PC-3 (cell line): ENCODE measurements at regions not wholly inside any gene's neighbourhood (a gene's known extent, or its start where the extent isn't known, plus 50 kb on each side); places are given as distances from the start of the nearest gene placed in this dataset.

ENCODE experiments used
- ATAC-seq: fragments of 200-7000 bp; cut with Tn5 transposase; 2 replicates; pipeline ENCODE4 v1.9.1; 2020; ENCODE audit warnings: mild to moderate bottlenecking, moderate library complexity
- BruUV-seq: library from RNA; stranded (reverse); fragments of 400-500 nt; replicated peaks from 2 replicates; lab custom pipeline; 2021; lab: Mats Ljungman, UMichigan
- CTCF ChIA-PET: fragments of 300-600 bp; sonication (Branson Sonifier 250); formaldehyde crosslinking; loops from one replicate; lab custom pipeline; 2022; ENCODE audit warnings: antibody characterized with exemption; lab: Charles Lee
- POLR2A ChIA-PET: fragments of 300-600 bp; sonication (Branson Sonifier 250); formaldehyde crosslinking; loops from one replicate; lab custom pipeline; 2022; ENCODE audit warnings: antibody characterized with exemption; ENCODE audit not compliant: unreplicated experiment; lab: Charles Lee
- DNase-seq: peaks from one replicate; pipeline ENCODE4 v3.0.0-alpha.2; 2015
- H2AFZ ChIP-seq: fragments of 300-600 bp; sonication (generic); 2 replicates; pipeline ENCODE4 v1.6.0; 2016; ENCODE audit warnings: antibody characterized with exemption, low read length
- H3F3A ChIP-seq: fragments of 300-600 bp; sonication (generic); one replicate; pipeline ENCODE4 v1.6.0; 2017; ENCODE audit warnings: antibody characterized with exemption, low read length, control low read depth, mild to moderate bottlenecking; ENCODE audit not compliant: unreplicated experiment
- H3K27ac ChIP-seq: fragments of 300-600 bp; sonication (generic); 2 replicates; pipeline ENCODE4 v1.5.1; 2016; ENCODE audit warnings: mild to moderate bottlenecking, low read length
- H3K27me3 ChIP-seq: fragments of 300-600 bp; sonication (generic); 2 replicates; pipeline ENCODE4 v1.6.1; 2016; ENCODE audit warnings: low read length, mixed read lengths
- H3K36me3 ChIP-seq: fragments of 300-600 bp; sonication (generic); 2 replicates; pipeline ENCODE4 v1.6.1; 2016; ENCODE audit warnings: low read depth, mixed run types, low read length, mixed read lengths
- H3K4me1 ChIP-seq: fragments of 300-600 bp; sonication (generic); 2 replicates; pipeline ENCODE4 v1.5.1; 2016; ENCODE audit warnings: low read length; ENCODE audit not compliant: insufficient read depth
- H3K4me2 ChIP-seq: fragments of 300-600 bp; sonication (generic); 2 replicates; pipeline ENCODE4 v1.6.0; 2016; ENCODE audit warnings: low read length
- H3K4me3 ChIP-seq: fragments of 300-600 bp; sonication (generic); 2 replicates; pipeline ENCODE4 v1.5.1; 2016; ENCODE audit warnings: mild to moderate bottlenecking, low read length, mixed read lengths
- H3K79me2 ChIP-seq: fragments of 300-600 bp; sonication (generic); 2 replicates; pipeline ENCODE4 v1.6.1; 2017; ENCODE audit warnings: low read length, mixed read lengths
- H3K9ac ChIP-seq: fragments of 300-600 bp; sonication (generic); 2 replicates; pipeline ENCODE4 v1.6.0; 2016; ENCODE audit warnings: mild to moderate bottlenecking, low read length
- H3K9me2 ChIP-seq: fragments of 300-600 bp; sonication (generic); replicated peaks from 2 replicates; pipeline ENCODE4 v1.6.1; 2016; ENCODE audit warnings: mixed run types, low read length, mixed read lengths
- H3K9me3 ChIP-seq: fragments of 300-600 bp; sonication (generic); 2 replicates; pipeline ENCODE4 v1.6.1; 2016; ENCODE audit warnings: low read length, mixed read lengths
- H4K20me1 ChIP-seq: fragments of 300-600 bp; sonication (generic); 2 replicates; pipeline ENCODE4 v1.6.1; 2016; ENCODE audit warnings: low read length, mixed read lengths
- EZH2 ChIP-seq: fragments of 300-600 bp; sonication (generic); IDR thresholded peaks from one replicate; pipeline ENCODE4 v1.6.1; 2017; ENCODE audit warnings: antibody characterized with exemption, mild to moderate bottlenecking, low read length; ENCODE audit not compliant: unreplicated experiment
- EZH2phosphoT487 ChIP-seq: fragments of 300-600 bp; sonication (generic); IDR thresholded peaks from 2 replicates; pipeline ENCODE4 v1.6.1; 2018; ENCODE audit warnings: mild to moderate bottlenecking, antibody characterized with exemption, low read length, borderline replicate concordance
- intact Hi-C: fragments of 100-400 bp; cut with micrococcal nuclease; formaldehyde crosslinking; loops from 2 replicates; pipeline ENCODE4 v1.9.0; 2023
- TF ChIP-seq, protein P1 (sequence below): fragments of 300-600 bp; sonication (generic); conservative IDR thresholded peaks from 2 replicates; pipeline ENCODE4 v1.5.1; 2017; ENCODE audit warnings: antibody characterized with exemption, low read depth, mild to moderate bottlenecking, low read length

DNA sequence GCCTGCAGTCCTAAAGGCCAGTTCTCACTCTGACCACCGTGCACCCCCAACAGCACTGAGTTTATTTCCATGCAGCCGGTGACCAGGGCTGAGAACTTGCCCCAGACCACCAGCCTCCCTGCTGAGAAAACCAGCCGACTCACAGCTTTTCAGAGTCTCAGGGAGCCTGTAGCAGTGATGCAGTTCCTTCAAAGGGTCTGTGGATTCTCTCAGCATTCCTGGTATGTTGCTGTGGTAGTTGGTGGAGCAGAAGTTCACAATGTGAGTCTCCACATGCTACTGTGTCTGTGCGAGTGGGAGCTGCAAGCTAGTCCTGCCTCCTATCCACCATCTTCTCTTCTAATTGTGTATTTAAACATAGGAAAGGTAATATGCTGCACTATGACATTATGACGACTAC is 254.9 kb upstream of the KLF12 start:
- BruUV-seq = no TSS peak
- DNase-seq = no peak
- ChIA-PET POLR2A (no interaction called here), CTCF (no interaction called here)
- Histone ChIP-seq H3K9me3 (no peaks in the 10 kb centered on the region), H3K9ac (no peak overlapping the region), H4K20me1 (no peaks in the 10 kb centered on the region), H3K9me2 (no peaks in the 10 kb centered on the region), H3K27me3 (no peaks in the 10 kb centered on the region), H3K4me1 (no peaks in the 10 kb centered on the region), H3K27ac (no peak overlapping the region), H3F3A (no peaks in the 10 kb centered on the region), H3K4me3 (no peak overlapping the region), H3K36me3 (no peaks in the 10 kb centered on the region), H3K4me2 (no peak overlapping the region), H2AFZ (no peak overlapping the region), H3K79me2 (no peaks in the 10 kb centered on the region)
- intact Hi-C loops = no loop called here
- TF ChIP-seq, protein P1, sequence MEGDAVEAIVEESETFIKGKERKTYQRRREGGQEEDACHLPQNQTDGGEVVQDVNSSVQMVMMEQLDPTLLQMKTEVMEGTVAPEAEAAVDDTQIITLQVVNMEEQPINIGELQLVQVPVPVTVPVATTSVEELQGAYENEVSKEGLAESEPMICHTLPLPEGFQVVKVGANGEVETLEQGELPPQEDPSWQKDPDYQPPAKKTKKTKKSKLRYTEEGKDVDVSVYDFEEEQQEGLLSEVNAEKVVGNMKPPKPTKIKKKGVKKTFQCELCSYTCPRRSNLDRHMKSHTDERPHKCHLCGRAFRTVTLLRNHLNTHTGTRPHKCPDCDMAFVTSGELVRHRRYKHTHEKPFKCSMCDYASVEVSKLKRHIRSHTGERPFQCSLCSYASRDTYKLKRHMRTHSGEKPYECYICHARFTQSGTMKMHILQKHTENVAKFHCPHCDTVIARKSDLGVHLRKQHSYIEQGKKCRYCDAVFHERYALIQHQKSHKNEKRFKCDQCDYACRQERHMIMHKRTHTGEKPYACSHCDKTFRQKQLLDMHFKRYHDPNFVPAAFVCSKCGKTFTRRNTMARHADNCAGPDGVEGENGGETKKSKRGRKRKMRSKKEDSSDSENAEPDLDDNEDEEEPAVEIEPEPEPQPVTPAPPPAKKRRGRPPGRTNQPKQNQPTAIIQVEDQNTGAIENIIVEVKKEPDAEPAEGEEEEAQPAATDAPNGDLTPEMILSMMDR = no peak
- no peak for ATAC-seq

DNA sequence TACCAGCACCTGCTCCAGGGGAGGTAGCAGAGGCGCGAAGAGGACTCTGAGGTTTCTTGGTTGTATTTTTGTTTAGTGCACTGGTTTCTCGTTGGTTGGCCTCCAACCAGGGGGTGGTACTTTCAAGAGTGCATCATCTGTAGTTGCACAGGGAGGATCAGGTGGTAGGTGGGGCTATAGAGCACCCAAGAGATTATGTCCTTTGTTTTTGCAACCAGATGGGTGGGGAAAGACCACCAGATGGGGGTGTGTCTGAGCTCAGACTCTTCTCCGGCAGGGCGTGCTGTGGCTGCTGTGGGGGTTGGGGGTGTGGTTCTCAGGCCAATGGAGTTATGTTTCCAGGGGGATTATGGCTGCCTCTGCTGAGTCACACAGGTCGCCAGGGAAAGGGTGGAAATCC is 254.4 kb upstream of the KLF12 start:
- H3K9me3 ChIP-seq = no peaks in the 10 kb centered on the region
- ATAC-seq (no peak), DNase-seq (no peak)
- no peaks in the 10 kb centered on the region for H3K27me3 ChIP-seq
- no peaks in the 10 kb centered on the region for H3K9me2 ChIP-seq
- H4K20me1 ChIP-seq = no peaks in the 10 kb centered on the region
- H3K79me2 ChIP-seq = no peaks in the 10 kb centered on the region
- H3K4me3 ChIP-seq = no peak overlapping the region
- no peak overlapping the region for H3K27ac ChIP-seq
- TF ChIP-seq EZH2 = no peak
- TF ChIP-seq EZH2phosphoT487 = no peak
- TF ChIP-seq, protein P1 = no peak
- ChIA-PET POLR2A (no interaction called here), CTCF (no interaction called here)
- H2AFZ ChIP-seq = no peak overlapping the region
- no peaks in the 10 kb centered on the region for H3F3A ChIP-seq
- H3K9ac ChIP-seq = no peak overlapping the region
- H3K4me1 ChIP-seq = no peaks in the 10 kb centered on the region
- no TSS peak for BruUV-seq
- intact Hi-C loops = no loop called here
- no peak overlapping the region for H3K4me2 ChIP-seq
- H3K36me3 ChIP-seq = no peaks in the 10 kb centered on the region

DNA sequence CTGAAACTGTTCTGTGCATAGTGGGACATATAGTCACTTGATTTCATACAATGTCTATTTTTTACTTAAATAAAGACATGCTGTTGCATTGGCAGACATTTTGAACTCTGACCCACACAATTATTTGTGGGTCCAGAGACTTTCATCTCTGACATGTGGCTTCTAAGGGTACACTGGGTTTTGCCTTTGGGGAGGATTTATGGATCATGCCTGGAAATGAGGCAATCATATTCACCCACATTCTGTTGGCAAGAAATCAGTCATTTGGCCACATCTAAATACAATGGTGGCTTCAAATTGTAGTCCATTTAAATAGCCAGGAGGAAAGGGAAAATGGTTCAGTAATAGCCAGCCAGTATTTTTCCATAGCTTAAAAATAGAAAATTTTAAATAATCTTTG is 238.3 kb upstream of the KLF12 start:
- no TSS peak for BruUV-seq
- Histone ChIP-seq H3K4me3 (no peak overlapping the region), H3K4me1 (no peaks in the 10 kb centered on the region), H3F3A (no peaks in the 10 kb centered on the region), H3K79me2 (no peaks in the 10 kb centered on the region), H3K9me3 (no peaks in the 10 kb centered on the region), H3K36me3 (no peaks in the 10 kb centered on the region), H3K27me3 (no peaks in the 10 kb centered on the region), H3K9me2 (no peaks in the 10 kb centered on the region), H3K9ac (no peak overlapping the region), H2AFZ (no peak overlapping the region), H3K27ac (no peak overlapping the region), H4K20me1 (no peaks in the 10 kb centered on the region), H3K4me2 (no peak overlapping the region)
- ChIA-PET POLR2A (interaction anchor here (0.7 kb wide), 1 partner anchor 94 kb away, joined by 6 read pairs; no protein-coding TSS in a partner anchor), CTCF (no interaction called here)
- DNase-seq (no peak), ATAC-seq (no peak)
- TF ChIP-seq EZH2phosphoT487 (no peak), EZH2 (no peak)
- TF ChIP-seq, protein P1 = no peak
- intact Hi-C loops = no loop called here
